ENCODE measurements at regions not wholly inside any gene's neighbourhood (a gene's known extent, or its start where the extent isn't known, plus 50 kb on each side); places are given as distances from the start of the nearest gene placed in this dataset.

DNA sequence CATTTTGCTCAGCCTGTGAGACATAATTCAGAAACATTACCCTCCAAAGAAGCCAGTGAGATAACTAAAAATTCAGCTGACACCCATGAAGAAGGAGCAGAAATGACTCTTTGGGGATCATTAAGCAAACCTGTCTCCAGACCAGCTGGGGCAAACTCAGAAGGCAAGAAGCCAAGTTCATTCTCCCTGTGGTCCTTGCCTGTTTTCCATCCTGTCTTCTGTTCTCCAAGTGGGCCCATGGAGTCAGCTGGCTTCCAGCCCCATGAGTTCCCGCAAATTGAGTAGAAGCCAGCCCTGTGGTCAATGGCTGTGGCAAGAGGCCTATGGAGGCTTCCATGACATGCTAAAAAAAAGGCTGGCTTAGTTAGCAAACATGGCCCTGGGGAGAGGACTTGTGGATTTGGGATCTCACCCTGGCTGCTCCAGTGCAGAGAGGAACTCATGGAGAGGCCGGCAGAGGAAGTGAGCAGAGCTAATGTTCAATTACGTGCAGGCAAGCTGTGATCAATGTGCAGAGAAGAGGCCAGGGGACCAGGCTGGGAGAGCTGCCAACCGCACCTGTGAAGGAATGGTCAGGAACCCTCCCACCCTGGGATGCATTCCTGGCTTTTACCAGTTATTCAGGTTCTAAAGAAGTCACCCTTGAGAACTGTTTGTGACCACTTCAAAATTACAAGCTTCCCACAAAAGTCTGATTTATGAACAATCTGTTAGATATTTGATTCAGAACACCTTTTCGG is 229.1 kb downstream of the TSHZ3 start:
- no peak for TF ChIP-seq GATA2 (IDR thresholded peaks at IDR 0.05; ENCODE audit: low read depth, low read length)
- no peak for TF ChIP-seq GATA3 (IDR thresholded peaks at IDR 0.05; ENCODE audit: low read depth, low read length)
